H1 (cell line): ENCODE measurements at regions not wholly inside any gene's neighbourhood (a gene's known extent, or its start where the extent isn't known, plus 50 kb on each side); places are given as distances from the start of the nearest gene placed in this dataset.

Source experiments
- CTCF ChIA-PET: fragments of 300-600 bp; sonication (Branson Sonifier 250); formaldehyde crosslinking; loops from one replicate; lab custom pipeline; 2021; ENCODE audit not compliant: partially characterized antibody; lab: Charles Lee
- POLR2A ChIA-PET: fragments of 300-600 bp; sonication (Branson Sonifier 250); formaldehyde crosslinking; loops from one replicate; lab custom pipeline; 2021; ENCODE audit warnings: inconsistent platforms; ENCODE audit not compliant: partially characterized antibody; lab: Charles Lee
- DNase-seq, 2 experiments: peaks; one replicate each; pipeline versions ENCODE4 v3.0.0 to v3.0.0-alpha.2; 2010 to 2022; ENCODE audit warnings: low spot score in 2 of 2, low read depth in 1 of 2, mixed read lengths in 1 of 2
- FAIRE-seq: peaks from 2 replicates; lab custom pipeline; 2011; peaks lifted over from hg19 to GRCh38; lab: Jason Lieb, UNC
- H2AFZ ChIP-seq: 2 replicates; pipeline ENCODE4 v1.8.1; 2012; ENCODE audit warnings: low read length, inconsistent platforms
- H2AK5ac ChIP-seq: 2 replicates; pipeline ENCODE4 v1.6.1; 2013; ENCODE audit warnings: low read depth, low read length
- H2BK120ac ChIP-seq: replicated peaks from 2 replicates; pipeline ENCODE3; 2013; ENCODE audit warnings: low read depth, low read length, inconsistent platforms
- H2BK12ac ChIP-seq: 2 replicates; pipeline ENCODE4 v1.6.1; 2013; ENCODE audit warnings: low read depth, low read length
- H2BK15ac ChIP-seq: 2 replicates; pipeline ENCODE4 v1.6.1; 2013; ENCODE audit warnings: low read length
- H2BK20ac ChIP-seq: 2 replicates; pipeline ENCODE4 v1.6.1; 2013; ENCODE audit warnings: low read length
- H2BK5ac ChIP-seq: 2 replicates; pipeline ENCODE4 v1.6.1; 2013; ENCODE audit warnings: low read depth, low read length
- H3K14ac ChIP-seq: 2 replicates; pipeline ENCODE4 v1.6.1; 2013; ENCODE audit warnings: inconsistent platforms; ENCODE audit not compliant: insufficient read length
- H3K18ac ChIP-seq: 2 replicates; pipeline ENCODE4 v1.6.1; 2013; ENCODE audit warnings: low read length; ENCODE audit errors: extremely low read depth
- H3K23ac ChIP-seq: 2 replicates; pipeline ENCODE4 v1.6.1; 2013; ENCODE audit warnings: inconsistent platforms; ENCODE audit not compliant: insufficient read length
- H3K23me2 ChIP-seq: 2 replicates; pipeline ENCODE4 v1.6.1; 2013; ENCODE audit warnings: low read depth, low read length
- H3K27ac ChIP-seq: 2 replicates; pipeline ENCODE4 v1.6.1; 2011; ENCODE audit warnings: low read depth, low read length, inconsistent platforms
- H3K27me3 ChIP-seq, 4 experiments: replicated peaks in 1 of 4; 1 replicate in 1 of 4; 2 replicates in 3 of 4; pipeline versions ENCODE4 v1.6.1 to v1.8.1; 2011 to 2013; ENCODE audit warnings: low read length in 3 of 4, mild to moderate bottlenecking in 3 of 4, inconsistent platforms in 2 of 4, mixed read lengths in 2 of 4, moderate library complexity in 1 of 4; ENCODE audit not compliant: control insufficient read depth in 3 of 4, insufficient read depth in 3 of 4; ENCODE audit errors: extremely low read depth in 1 of 4
- H3K36me3 ChIP-seq, 4 experiments: 2 replicates each; pipeline versions ENCODE4 v1.6.1 to v1.8.1; 2011 to 2013; ENCODE audit warnings: mild to moderate bottlenecking in 4 of 4, low read length in 3 of 4, moderate library complexity in 2 of 4, control low read depth in 1 of 4, inconsistent platforms in 1 of 4; ENCODE audit not compliant: insufficient read depth in 4 of 4, control insufficient read depth in 2 of 4
- H3K4ac ChIP-seq: replicated peaks from 2 replicates; pipeline ENCODE3; 2013; ENCODE audit warnings: low read length, low read depth, mixed read lengths, inconsistent platforms; ENCODE audit not compliant: insufficient read length
- H3K4me1 ChIP-seq, 4 experiments: replicated peaks in 1 of 4; 1 replicate in 1 of 4; 2 replicates in 3 of 4; pipeline versions ENCODE4 v1.6.1 to v1.8.1; 2011 to 2013; ENCODE audit warnings: low read length in 3 of 4, inconsistent platforms in 2 of 4, mixed read lengths in 1 of 4; ENCODE audit not compliant: insufficient read depth in 4 of 4, control insufficient read depth in 3 of 4
- H3K4me2 ChIP-seq, 2 experiments: 2 replicates each; pipeline versions ENCODE4 v1.6.1 to v1.8.1; 2011 to 2013; ENCODE audit warnings: low read depth in 2 of 2, low read length in 2 of 2, control low read depth in 1 of 2, inconsistent platforms in 1 of 2, mild to moderate bottlenecking in 1 of 2; ENCODE audit not compliant: insufficient read depth in 1 of 2
- H3K4me3 ChIP-seq, 4 experiments: fragments of 200-600, 300-600 bp in 1 of 4; sonication (generic), shearing (Covaris generic), sonication (Bioruptor Twin) in 1 of 4; 2 replicates each; pipeline versions ENCODE4 v1.5.1 to v1.8.1; 2011 to 2016; ENCODE audit warnings: low read length in 4 of 4, low read depth in 3 of 4, control low read depth in 2 of 4, inconsistent platforms in 2 of 4, mild to moderate bottlenecking in 2 of 4, mixed read lengths in 1 of 4, moderate library complexity in 1 of 4; ENCODE audit not compliant: insufficient read depth in 2 of 4; ENCODE audit errors: extremely low read depth in 1 of 4
- H3K56ac ChIP-seq: replicated peaks from 2 replicates; pipeline ENCODE3; 2013; ENCODE audit warnings: low read depth, mild to moderate bottlenecking, mixed read lengths, low read length, inconsistent platforms; ENCODE audit not compliant: insufficient read length
- H3K79me1 ChIP-seq: 2 replicates; pipeline ENCODE4 v1.6.1; 2013; ENCODE audit warnings: low read depth, low read length, control low read depth
- H3K79me2 ChIP-seq, 2 experiments: 2 replicates each; pipeline versions ENCODE4 v1.6.1 to v1.8.1; 2012 to 2013; ENCODE audit warnings: low read length in 2 of 2, mild to moderate bottlenecking in 2 of 2, inconsistent platforms in 1 of 2; ENCODE audit not compliant: insufficient read depth in 2 of 2, control insufficient read depth in 1 of 2
- H3K9ac ChIP-seq, 4 experiments: replicated peaks in 1 of 4; 1 replicate in 1 of 4; 2 replicates in 3 of 4; pipeline versions ENCODE4 v1.6.1 to v1.8.1; 2011 to 2013; ENCODE audit warnings: low read depth in 3 of 4, low read length in 3 of 4, control low read depth in 2 of 4, mild to moderate bottlenecking in 2 of 4, moderate library complexity in 2 of 4, inconsistent platforms in 1 of 4; ENCODE audit errors: extremely low read depth in 1 of 4
- H3K9me3 ChIP-seq, 2 experiments: 2 replicates each; pipeline versions ENCODE4 v1.6.1 to v1.8.1; 2012 to 2013; ENCODE audit warnings: mild to moderate bottlenecking in 2 of 2, moderate library complexity in 2 of 2, control low read depth in 1 of 2, inconsistent platforms in 1 of 2, low read depth in 1 of 2, low read length in 1 of 2, mixed read lengths in 1 of 2; ENCODE audit not compliant: insufficient read depth in 2 of 2
- H4K20me1 ChIP-seq, 2 experiments: replicated peaks in 1 of 2; 2 replicates each; pipeline versions ENCODE3 to v1.8.1; 2011 to 2013; ENCODE audit warnings: inconsistent platforms in 2 of 2, low read length in 2 of 2, mild to moderate bottlenecking in 1 of 2; ENCODE audit not compliant: insufficient read depth in 2 of 2, control insufficient read depth in 1 of 2
- H4K5ac ChIP-seq: 2 replicates; pipeline ENCODE4 v1.6.1; 2013; ENCODE audit warnings: low read length, low read depth, mixed read lengths, inconsistent platforms; ENCODE audit not compliant: insufficient read length
- H4K8ac ChIP-seq: 2 replicates; pipeline ENCODE4 v1.8.0; 2013; ENCODE audit warnings: mild to moderate bottlenecking, moderate library complexity, low read length, inconsistent platforms; ENCODE audit not compliant: insufficient read depth; ENCODE audit errors: extremely low read depth
- H4K91ac ChIP-seq: replicated peaks from 2 replicates; pipeline ENCODE3; 2013; ENCODE audit warnings: low read length, mixed read lengths, inconsistent platforms; ENCODE audit not compliant: insufficient read length
- FOSL1 ChIP-seq: IDR thresholded peaks from 2 replicates; pipeline ENCODE4 v1.6.1; 2011; ENCODE audit warnings: mild to moderate bottlenecking, low read depth, low read length, moderate library complexity; ENCODE audit not compliant: insufficient read depth
- JUN ChIP-seq: IDR thresholded peaks from 2 replicates; pipeline ENCODE4 v1.6.1; 2011; ENCODE audit warnings: low read depth, mild to moderate bottlenecking, improper control_type of control experiment, low read length
- NRF1 ChIP-seq: IDR thresholded peaks from 2 replicates; pipeline ENCODE4 v1.6.1; 2011; ENCODE audit warnings: mild to moderate bottlenecking, low read depth, low read length, improper control_type of control experiment
- PHF8 ChIP-seq: fragments of 200-600 bp; sonication (generic); conservative IDR thresholded peaks from 2 replicates; pipeline ENCODE4 v1.7.1; 2012; ENCODE audit warnings: low read depth, mild to moderate bottlenecking, inconsistent platforms, low read length, moderate library complexity
- SAP30 ChIP-seq: fragments of 300-600 bp; sonication (generic); IDR thresholded peaks from 2 replicates; pipeline ENCODE4 v1.7.1; 2012; ENCODE audit warnings: low read length, moderate library complexity, mild to moderate bottlenecking, inconsistent platforms; ENCODE audit not compliant: insufficient read depth, insufficient replicate concordance
- TAF7 ChIP-seq: optimal IDR thresholded peaks from 2 replicates; pipeline ENCODE3; 2011; ENCODE audit warnings: low read depth, mild to moderate bottlenecking, inconsistent platforms, low read length, moderate library complexity, borderline replicate concordance
- TBP ChIP-seq: IDR thresholded peaks from 2 replicates; pipeline ENCODE4 v1.6.1; 2011; ENCODE audit warnings: low read depth, low read length, improper control_type of control experiment
- WGBS, 2 experiments: shearing (Covaris generic) in 1 of 2; methylation state at CpG; one replicate each; pipeline versions ENCODE4 v1.1.6 to v1.1.7; 2013 to 2015; ENCODE audit warnings: low lambda C conversion rate in 2 of 2, mixed read lengths in 2 of 2, inconsistent platforms in 1 of 2, low coverage in 1 of 2, missing lambda C conversion rate in 1 of 2; ENCODE audit not compliant: insufficient replicate concordance in 2 of 2, insufficient coverage in 1 of 2, insufficient read length in 1 of 2; ENCODE audit errors: extremely low coverage in 1 of 2, missing lambda C conversion rate in 1 of 2; 5-methylcytosine and 5-hydroxymethylcytosine counted together

DNA sequence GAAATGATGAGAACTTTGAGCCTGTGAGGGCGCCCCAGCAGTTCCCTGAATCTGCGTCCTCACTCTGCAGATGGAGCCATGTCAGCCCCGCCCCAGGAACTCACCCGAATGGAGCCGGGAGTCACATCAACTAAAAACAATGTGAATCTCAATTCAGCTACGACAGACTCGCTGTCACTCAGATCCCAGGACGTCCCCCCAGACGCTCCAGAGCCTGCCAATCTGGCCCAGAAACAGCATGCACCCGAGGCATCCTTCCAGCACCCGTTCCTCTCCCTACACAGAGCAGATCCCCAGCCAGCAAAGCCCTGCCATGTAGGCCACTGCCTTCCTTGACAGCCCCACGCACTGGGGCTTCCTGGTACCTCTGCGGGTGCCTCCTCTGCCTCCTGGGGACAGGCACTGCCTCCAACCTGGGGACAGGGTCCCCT is 248.0 kb downstream of the TTLL2 start:
- Histone ChIP-seq H3K4me3 (no peak overlapping the region), H3K56ac (no peak overlapping the region), H3K9me3 (no peaks in the 10 kb centered on the region), H3K79me1 (no peaks in the 10 kb centered on the region), H3K23ac (no peak overlapping the region), H3K79me2 (no peaks in the 10 kb centered on the region), H4K20me1 (no peaks in the 10 kb centered on the region), H4K8ac (no peak overlapping the region; the same call in 1 of the 2 replicates), H3K4ac (no peak overlapping the region), H3K9ac (no peak overlapping the region), H3K27ac (no peak overlapping the region), H3K4me1 (no peaks in the 10 kb centered on the region; a peak in 2 of 7 replicates), H3K18ac (no peak overlapping the region), H2AK5ac (no peak overlapping the region), H2BK12ac (no peak overlapping the region), H3K14ac (no peak overlapping the region), H4K5ac (no peak overlapping the region), H3K27me3 (peaks cover 0 to 2% (median 0%) of the 10 kb centered on the region in 4 experiments; a peak in 1 of 7 replicates), H3K4me2 (no peak overlapping the region), H3K23me2 (no peaks in the 10 kb centered on the region), H4K91ac (no peak overlapping the region), H2AFZ (no peak overlapping the region), H2BK15ac (no peak overlapping the region), H2BK5ac (no peak overlapping the region), H2BK20ac (no peak overlapping the region), H2BK120ac (no peak overlapping the region), H3K36me3 (no peaks in the 10 kb centered on the region)
- ChIA-PET POLR2A (no interaction called here), CTCF (no interaction called here)
- no peak for FAIRE-seq
- WGBS, 2 experiments: 81% methylated on average over 13 of the region's 13 CpGs; no CpG with 5 or more reads in 1 of the 2 experiments
- DNase-seq: no peak
- TF ChIP-seq NRF1 (no peak), JUN (no peak), TBP (no peak), TAF7 (no peak), FOSL1 (no peak), PHF8 (no peak), SAP30 (no peak)
